Stimulated activated effector memory CD8-positive, alpha-beta T cell treated with anti-CD3 and anti-CD28 coated beads, Interleukin-12 subunit alpha, Interleukin-12 subunit beta, amount 100 ng/mL, for 72 hours (primary cell): ENCODE measurements at regions not wholly inside any gene's neighbourhood (a gene's known extent, or its start where the extent isn't known, plus 50 kb on each side); places are given as distances from the start of the nearest gene placed in this dataset.

Experiments
- ATAC-seq: fragments of 150-1000 bp; cut with Tn5 transposase; 2 replicates; pipeline ENCODE4 v1.10.0; 2021
- DNase-seq, 2 donors: peaks; one replicate each; pipeline ENCODE4 v3.0.0; 2021 to 2022; ENCODE audit warnings: low spot score in 2 of 2
- H3K27ac Mint-ChIP-seq: one replicate; pipeline ENCODE4 v1.8.0; 2022; ENCODE audit warnings: mild to moderate bottlenecking, mixed read lengths
- H3K36me3 Mint-ChIP-seq: one replicate; pipeline ENCODE4 v1.8.0; 2022; ENCODE audit warnings: mild to moderate bottlenecking, mixed read lengths
- H3K4me1 Mint-ChIP-seq: one replicate; pipeline ENCODE4 v1.8.0; 2022; ENCODE audit warnings: mixed read lengths
- H3K4me3 Mint-ChIP-seq: one replicate; pipeline ENCODE4 v1.8.0; 2022; ENCODE audit warnings: mild to moderate bottlenecking, mixed read lengths
- H3K9me3 Mint-ChIP-seq: one replicate; pipeline ENCODE4 v1.8.0; 2022; ENCODE audit warnings: mixed read lengths

GRCh38 chr5:39569857-39570256 is 145.1 kb upstream of the DAB2 start:
- no peak overlapping the region for H3K4me3 Mint-ChIP-seq
- no peaks in the 10 kb centered on the region for H3K9me3 Mint-ChIP-seq
- H3K4me1 Mint-ChIP-seq = no peaks in the 10 kb centered on the region
- H3K36me3 Mint-ChIP-seq = no peaks in the 10 kb centered on the region
- no peak for DNase-seq
- no peak for ATAC-seq
- H3K27ac Mint-ChIP-seq = no peak overlapping the region

GRCh38 chr5:39566891-39567290 is 142.1 kb upstream of the DAB2 start:
- no peak overlapping the region for H3K27ac Mint-ChIP-seq

GRCh38 chr5:39566029-39566428 is 141.2 kb upstream of the DAB2 start:
- H3K27ac Mint-ChIP-seq = no peak overlapping the region
- no peak for DNase-seq
- H3K4me1 Mint-ChIP-seq = no peaks in the 10 kb centered on the region
- no peak overlapping the region for H3K4me3 Mint-ChIP-seq
- H3K9me3 Mint-ChIP-seq = no peaks in the 10 kb centered on the region
- no peaks in the 10 kb centered on the region for H3K36me3 Mint-ChIP-seq
- ATAC-seq = no peak

More at GRCh38 chr5:39566891-39567290, 142.1 kb upstream of the DAB2 start:
- no peak for ATAC-seq
- no peak overlapping the region for H3K4me3 Mint-ChIP-seq
- no peaks in the 10 kb centered on the region for H3K36me3 Mint-ChIP-seq
- no peak for DNase-seq
- H3K4me1 Mint-ChIP-seq = no peaks in the 10 kb centered on the region
- H3K9me3 Mint-ChIP-seq = no peaks in the 10 kb centered on the region

GRCh38 chr5:39561421-39561820 is 136.6 kb upstream of the DAB2 start:
- H3K4me1 Mint-ChIP-seq = no peaks in the 10 kb centered on the region
- H3K36me3 Mint-ChIP-seq = no peaks in the 10 kb centered on the region
- no peak overlapping the region for H3K27ac Mint-ChIP-seq
- ATAC-seq (no peak), DNase-seq (no peak)
- H3K9me3 Mint-ChIP-seq = no peaks in the 10 kb centered on the region
- H3K4me3 Mint-ChIP-seq = no peak overlapping the region

GRCh38 chr5:39560726-39561125 is 135.9 kb upstream of the DAB2 start:
- H3K4me3 Mint-ChIP-seq = no peak overlapping the region
- ATAC-seq (no peak), DNase-seq (no peak)
- no peak overlapping the region for H3K27ac Mint-ChIP-seq
- H3K9me3 Mint-ChIP-seq = no peaks in the 10 kb centered on the region
- H3K4me1 Mint-ChIP-seq = no peaks in the 10 kb centered on the region
- H3K36me3 Mint-ChIP-seq = no peaks in the 10 kb centered on the region

- Mint-ChIP-seq H3K9me3 (no peaks in the 10 kb centered on the region), H3K4me3 (no peak overlapping the region), H3K4me1 (no peaks in the 10 kb centered on the region), H3K36me3 (no peaks in the 10 kb centered on the region), H3K27ac (no peak overlapping the region)
- DNase-seq (no peak), ATAC-seq (no peak)
Measured at GRCh38 chr5:39559923-39560322, 135.1 kb upstream of the DAB2 start.

GRCh38 chr5:39558541-39558940 is 133.8 kb upstream of the DAB2 start:
- no peaks in the 10 kb centered on the region for H3K4me1 Mint-ChIP-seq
- no peak for DNase-seq
- no peak overlapping the region for H3K4me3 Mint-ChIP-seq
- ATAC-seq = no peak
- no peaks in the 10 kb centered on the region for H3K9me3 Mint-ChIP-seq
- no peaks in the 10 kb centered on the region for H3K36me3 Mint-ChIP-seq
- H3K27ac Mint-ChIP-seq = no peak overlapping the region

- ATAC-seq = no peak
- H3K9me3 Mint-ChIP-seq = no peaks in the 10 kb centered on the region
Measured at GRCh38 chr5:39555788-39556187, 131.0 kb upstream of the DAB2 start.

GRCh38 chr5:39547553-39548154 is 122.9 kb upstream of the DAB2 start:
- no peaks in the 10 kb centered on the region for H3K36me3 Mint-ChIP-seq
- DNase-seq (no peak), ATAC-seq (no peak)
- no peaks in the 10 kb centered on the region for H3K9me3 Mint-ChIP-seq
- H3K27ac Mint-ChIP-seq = no peak overlapping the region
- H3K4me3 Mint-ChIP-seq = no peak overlapping the region
- no peaks in the 10 kb centered on the region for H3K4me1 Mint-ChIP-seq

More at GRCh38 chr5:39555788-39556187, 131.0 kb upstream of the DAB2 start:
- Mint-ChIP-seq H3K36me3 (no peaks in the 10 kb centered on the region), H3K4me1 (no peaks in the 10 kb centered on the region), H3K4me3 (no peak overlapping the region), H3K27ac (no peak overlapping the region)
- no peak for DNase-seq

GRCh38 chr5:39544941-39545340 is 120.2 kb upstream of the DAB2 start:
- Mint-ChIP-seq H3K27ac (no peak overlapping the region), H3K9me3 (no peaks in the 10 kb centered on the region), H3K4me3 (no peak overlapping the region), H3K36me3 (no peaks in the 10 kb centered on the region), H3K4me1 (no peaks in the 10 kb centered on the region)
- no peak for DNase-seq
- ATAC-seq = no peak

- Mint-ChIP-seq H3K4me3 (no peak overlapping the region), H3K9me3 (no peaks in the 10 kb centered on the region), H3K27ac (no peak overlapping the region), H3K4me1 (no peaks in the 10 kb centered on the region), H3K36me3 (no peaks in the 10 kb centered on the region)
- DNase-seq (no peak), ATAC-seq (no peak)
Measured at GRCh38 chr5:39543335-39543734, 118.6 kb upstream of the DAB2 start.

- Mint-ChIP-seq H3K27ac (no peak overlapping the region), H3K4me1 (no peaks in the 10 kb centered on the region), H3K4me3 (no peak overlapping the region), H3K36me3 (no peaks in the 10 kb centered on the region), H3K9me3 (no peaks in the 10 kb centered on the region)
- no peak for ATAC-seq
- no peak for DNase-seq
Measured at GRCh38 chr5:39542511-39543285, 117.9 kb upstream of the DAB2 start.

GRCh38 chr5:39541920-39542319 is 117.1 kb upstream of the DAB2 start:
- H3K4me3 Mint-ChIP-seq = no peak overlapping the region
- no peak for DNase-seq
- ATAC-seq = no peak
- H3K36me3 Mint-ChIP-seq = no peaks in the 10 kb centered on the region
- no peak overlapping the region for H3K27ac Mint-ChIP-seq
- H3K9me3 Mint-ChIP-seq = no peaks in the 10 kb centered on the region
- H3K4me1 Mint-ChIP-seq = no peaks in the 10 kb centered on the region

- DNase-seq (no peak), ATAC-seq (no peak)
- H3K27ac Mint-ChIP-seq = no peak overlapping the region
- H3K9me3 Mint-ChIP-seq = no peaks in the 10 kb centered on the region
- no peak overlapping the region for H3K4me3 Mint-ChIP-seq
- H3K4me1 Mint-ChIP-seq = no peaks in the 10 kb centered on the region
- no peaks in the 10 kb centered on the region for H3K36me3 Mint-ChIP-seq
Measured at GRCh38 chr5:39539470-39539869, 114.7 kb upstream of the DAB2 start.

GRCh38 chr5:39534690-39535089 is 109.9 kb upstream of the DAB2 start:
- DNase-seq = no peak
- no peak for ATAC-seq
- Mint-ChIP-seq H3K36me3 (no peaks in the 10 kb centered on the region), H3K4me3 (no peak overlapping the region), H3K4me1 (no peaks in the 10 kb centered on the region), H3K9me3 (no peaks in the 10 kb centered on the region), H3K27ac (no peak overlapping the region)

- Mint-ChIP-seq H3K4me3 (no peak overlapping the region), H3K4me1 (no peaks in the 10 kb centered on the region), H3K27ac (no peak overlapping the region), H3K36me3 (no peaks in the 10 kb centered on the region), H3K9me3 (no peaks in the 10 kb centered on the region)
- DNase-seq (no peak), ATAC-seq (no peak)
Measured at GRCh38 chr5:39533749-39534148, 109.0 kb upstream of the DAB2 start.
